Peyer's patch (tissue), 4 donors: ENCODE measurements at regions not wholly inside any gene's neighbourhood (a gene's known extent, or its start where the extent isn't known, plus 50 kb on each side); places are given as distances from the start of the nearest gene placed in this dataset.

ENCODE experiments used
- DNase-seq, 3 donors: peaks; one replicate each; pipeline ENCODE4 v3.0.0-alpha.2; 2017 to 2019
- H3K27ac ChIP-seq, 4 donors: fragments of 200-600 bp; sonication (generic); one replicate each; pipeline ENCODE4 v1.5.1; 2016 to 2019
- H3K27me3 ChIP-seq, 2 donors: fragments of 200-600 bp; sonication (generic); one replicate each; pipeline ENCODE4 v1.5.1; 2019
- H3K36me3 ChIP-seq, 3 donors: fragments of 200-600 bp; sonication (generic); one replicate each; pipeline ENCODE4 v1.5.1; 2016 to 2019
- H3K4me1 ChIP-seq, 4 donors: fragments of 200-600 bp; sonication (generic); one replicate each; pipeline ENCODE4 v1.5.1; 2016 to 2019
- H3K4me3 ChIP-seq, 4 donors: fragments of 200-600 bp; sonication (generic); 1 replicate in 3 of 4; 2 replicates in 1 of 4; pipeline ENCODE4 v1.5.1; 2016 to 2019; ENCODE audit warnings: mild to moderate bottlenecking in 1 of 4
- H3K9me3 ChIP-seq, 4 donors: fragments of 200-600 bp; sonication (generic); one replicate each; pipeline ENCODE4 v1.5.1; 2016 to 2019; ENCODE audit warnings: mild to moderate bottlenecking in 1 of 4
- CTCF ChIP-seq, 6 experiments: fragments of 450-650 bp in 4 of 6; fragments of 200-600 bp in 2 of 6; sonication (generic) in 1 of 6; IDR thresholded peaks; one replicate each; pipeline ENCODE4 v1.5.1; 2017 to 2019; ENCODE audit warnings: antibody characterized with exemption in 6 of 6, mild to moderate bottlenecking in 3 of 6, moderate library complexity in 1 of 6
- POLR2A ChIP-seq, 2 donors: fragments of 450-650 bp; IDR thresholded peaks; one replicate each; pipeline ENCODE4 v1.5.1; 2017; ENCODE audit warnings: antibody characterized with exemption in 2 of 2, mild to moderate bottlenecking in 2 of 2, moderate library complexity in 2 of 2

GRCh38 chr19:31092274-31092673, 257.0 kb downstream of the TSHZ3 start:
- Histone ChIP-seq H3K27me3 (no peaks in the 10 kb centered on the region), H3K9me3 (no peaks in the 10 kb centered on the region), H3K4me1 (no peaks in the 10 kb centered on the region), H3K27ac (no peak overlapping the region), H3K36me3 (no peaks in the 10 kb centered on the region), H3K4me3 (no peak overlapping the region)
- TF ChIP-seq POLR2A (IDR thresholded peaks at IDR 0.05): no peak
- no peak for TF ChIP-seq CTCF (IDR thresholded peaks at IDR 0.05)
- no peak for DNase-seq

GRCh38 chr19:31089681-31090080, 259.6 kb downstream of the TSHZ3 start:
- no peaks in the 10 kb centered on the region for H3K4me1 ChIP-seq
- TF ChIP-seq POLR2A (IDR thresholded peaks at IDR 0.05): no peak
- TF ChIP-seq CTCF (IDR thresholded peaks at IDR 0.05): no peak
- no peaks in the 10 kb centered on the region for H3K27me3 ChIP-seq
- no peaks in the 10 kb centered on the region for H3K36me3 ChIP-seq
- DNase-seq: no peak
- H3K4me3 ChIP-seq: no peak overlapping the region
- no peak overlapping the region for H3K27ac ChIP-seq
- no peaks in the 10 kb centered on the region for H3K9me3 ChIP-seq

GRCh38 chr19:31085125-31085524, 264.1 kb downstream of the TSHZ3 start:
- Histone ChIP-seq H3K4me1 (no peaks in the 10 kb centered on the region), H3K27ac (no peak overlapping the region), H3K36me3 (no peaks in the 10 kb centered on the region), H3K4me3 (no peak overlapping the region), H3K27me3 (no peaks in the 10 kb centered on the region), H3K9me3 (no peaks in the 10 kb centered on the region)
- no peak for DNase-seq
- TF ChIP-seq POLR2A (IDR thresholded peaks at IDR 0.05): no peak

- no peaks in the 10 kb centered on the region for H3K36me3 ChIP-seq
- no peak overlapping the region for H3K4me3 ChIP-seq
- H3K27me3 ChIP-seq: no peaks in the 10 kb centered on the region
- no peaks in the 10 kb centered on the region for H3K4me1 ChIP-seq
- TF ChIP-seq POLR2A (IDR thresholded peaks at IDR 0.05) (no peak), CTCF (IDR thresholded peaks at IDR 0.05) (no peak)
- no peak for DNase-seq
- no peak overlapping the region for H3K27ac ChIP-seq
- no peaks in the 10 kb centered on the region for H3K9me3 ChIP-seq
Observed at GRCh38 chr19:31083105-31083504, 266.1 kb downstream of the TSHZ3 start.

- H3K4me1 ChIP-seq: no peaks in the 10 kb centered on the region
- TF ChIP-seq POLR2A (IDR thresholded peaks at IDR 0.05): no peak
- TF ChIP-seq CTCF (IDR thresholded peaks at IDR 0.05): no peak
- no peak overlapping the region for H3K4me3 ChIP-seq
- DNase-seq: no peak
- no peak overlapping the region for H3K27ac ChIP-seq
- H3K36me3 ChIP-seq: no peaks in the 10 kb centered on the region
- no peaks in the 10 kb centered on the region for H3K9me3 ChIP-seq
- H3K27me3 ChIP-seq: no peaks in the 10 kb centered on the region
Observed at GRCh38 chr19:31075146-31075655, 274.0 kb downstream of the TSHZ3 start.

- Histone ChIP-seq H3K27ac (no peak overlapping the region), H3K27me3 (no peaks in the 10 kb centered on the region), H3K36me3 (no peaks in the 10 kb centered on the region), H3K4me3 (no peak overlapping the region), H3K4me1 (no peaks in the 10 kb centered on the region), H3K9me3 (no peaks in the 10 kb centered on the region)
- no peak for DNase-seq
- no peak for TF ChIP-seq POLR2A (IDR thresholded peaks at IDR 0.05)
- no peak for TF ChIP-seq CTCF (IDR thresholded peaks at IDR 0.05)
Observed at GRCh38 chr19:31074199-31075125, 274.8 kb downstream of the TSHZ3 start.
